Endothelial cell of umbilical vein (primary cell): ENCODE measurements at regions not wholly inside any gene's neighbourhood (a gene's known extent, or its start where the extent isn't known, plus 50 kb on each side); places are given as distances from the start of the nearest gene placed in this dataset.

ENCODE experiments used
- EZH2 ChIP-seq: IDR thresholded peaks from 2 replicates; pipeline ENCODE4 v1.6.1; 2012; ENCODE audit warnings: borderline replicate concordance, low read depth, mild to moderate bottlenecking, moderate library complexity, low read length, inconsistent platforms; ENCODE audit not compliant: severe bottlenecking
- FOS ChIP-seq: IDR thresholded peaks from 2 replicates; pipeline ENCODE4 v1.6.1; 2011; ENCODE audit warnings: mild to moderate bottlenecking, low read length, moderate library complexity, borderline replicate concordance; ENCODE audit not compliant: insufficient read depth
- GATA2 ChIP-seq: IDR thresholded peaks from 2 replicates; pipeline ENCODE4 v1.7.0; 2011; ENCODE audit warnings: low read depth, mild to moderate bottlenecking, moderate library complexity, mixed read lengths, low read length; ENCODE audit not compliant: insufficient read length, insufficient read depth
- JUN ChIP-seq: IDR thresholded peaks from 2 replicates; pipeline ENCODE4 v1.6.1; 2011; ENCODE audit warnings: borderline replicate concordance, low read depth; ENCODE audit not compliant: insufficient read length, insufficient read depth
- MYC ChIP-seq: IDR thresholded peaks from one replicate; pipeline ENCODE4 v1.6.1; 2011; ENCODE audit warnings: mild to moderate bottlenecking, low read depth, low read length
- POLR2A ChIP-seq: IDR thresholded peaks from 2 replicates; pipeline ENCODE4 v1.6.1; 2012; ENCODE audit warnings: low read depth, mild to moderate bottlenecking, control low read depth, low read length
- POLR2AphosphoS5 ChIP-seq: IDR thresholded peaks from 2 replicates; pipeline ENCODE4 v1.6.1; 2012; ENCODE audit warnings: low read depth, mild to moderate bottlenecking, control low read depth, low read length, moderate library complexity; ENCODE audit not compliant: insufficient read depth
- TF ChIP-seq, protein P1 (sequence below), 2 donors: IDR thresholded peaks; 1 replicate in 1 of 2; 2 replicates in 1 of 2; pipeline ENCODE4 v1.5.1; 2011; ENCODE audit warnings: low read length in 2 of 2, mild to moderate bottlenecking in 2 of 2, moderate library complexity in 2 of 2, control low read depth in 1 of 2, inconsistent platforms in 1 of 2, low read depth in 1 of 2; ENCODE audit not compliant: insufficient read depth in 1 of 2; ENCODE audit errors: extremely low read depth in 1 of 2
- TF ChIP-seq, protein P2 (sequence below): IDR thresholded peaks from 2 replicates; pipeline ENCODE4 v1.6.1; 2011; ENCODE audit not compliant: insufficient read depth, insufficient read length

DNA sequence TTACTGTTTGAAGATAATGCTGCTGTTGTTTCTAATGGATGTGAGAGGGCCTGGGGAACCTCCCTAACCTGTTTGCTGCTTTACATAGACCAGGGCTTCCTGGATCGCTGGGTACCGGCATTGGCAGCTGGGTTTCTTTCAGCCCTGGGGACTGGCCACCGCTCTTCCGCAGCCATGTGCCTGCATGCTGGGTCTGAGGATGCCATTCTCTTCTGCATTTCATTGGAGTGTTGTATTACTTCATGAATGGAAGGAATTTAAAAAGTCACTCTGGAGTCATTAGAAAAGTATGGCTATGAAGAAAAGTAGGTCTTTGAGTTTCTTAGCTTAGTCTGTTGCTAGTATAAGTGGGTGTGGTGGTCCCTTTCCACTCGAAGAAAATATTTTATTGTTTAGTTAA is 107.3 kb upstream of the MGAT5 start:
- no peak for TF ChIP-seq POLR2A
- TF ChIP-seq, protein P1, sequence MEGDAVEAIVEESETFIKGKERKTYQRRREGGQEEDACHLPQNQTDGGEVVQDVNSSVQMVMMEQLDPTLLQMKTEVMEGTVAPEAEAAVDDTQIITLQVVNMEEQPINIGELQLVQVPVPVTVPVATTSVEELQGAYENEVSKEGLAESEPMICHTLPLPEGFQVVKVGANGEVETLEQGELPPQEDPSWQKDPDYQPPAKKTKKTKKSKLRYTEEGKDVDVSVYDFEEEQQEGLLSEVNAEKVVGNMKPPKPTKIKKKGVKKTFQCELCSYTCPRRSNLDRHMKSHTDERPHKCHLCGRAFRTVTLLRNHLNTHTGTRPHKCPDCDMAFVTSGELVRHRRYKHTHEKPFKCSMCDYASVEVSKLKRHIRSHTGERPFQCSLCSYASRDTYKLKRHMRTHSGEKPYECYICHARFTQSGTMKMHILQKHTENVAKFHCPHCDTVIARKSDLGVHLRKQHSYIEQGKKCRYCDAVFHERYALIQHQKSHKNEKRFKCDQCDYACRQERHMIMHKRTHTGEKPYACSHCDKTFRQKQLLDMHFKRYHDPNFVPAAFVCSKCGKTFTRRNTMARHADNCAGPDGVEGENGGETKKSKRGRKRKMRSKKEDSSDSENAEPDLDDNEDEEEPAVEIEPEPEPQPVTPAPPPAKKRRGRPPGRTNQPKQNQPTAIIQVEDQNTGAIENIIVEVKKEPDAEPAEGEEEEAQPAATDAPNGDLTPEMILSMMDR (IDR thresholded peaks at IDR 0.05; ENCODE audit: extremely low read depth in 1 of 2, insufficient read depth in 1 of 2, low read depth in 1 of 2, low read length in 2 of 2) = no peak
- no peak for TF ChIP-seq JUN
- no peak for TF ChIP-seq POLR2AphosphoS5
- TF ChIP-seq FOS = no peak
- TF ChIP-seq MYC = no peak
- TF ChIP-seq EZH2 = no peak
- TF ChIP-seq, protein P2, sequence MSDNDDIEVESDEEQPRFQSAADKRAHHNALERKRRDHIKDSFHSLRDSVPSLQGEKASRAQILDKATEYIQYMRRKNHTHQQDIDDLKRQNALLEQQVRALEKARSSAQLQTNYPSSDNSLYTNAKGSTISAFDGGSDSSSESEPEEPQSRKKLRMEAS = no peak
- no peak for TF ChIP-seq GATA2
